CD14-positive monocyte (primary cell): ENCODE measurements at regions not wholly inside any gene's neighbourhood (a gene's known extent, or its start where the extent isn't known, plus 50 kb on each side); places are given as distances from the start of the nearest gene placed in this dataset. TPM values are rescaled to one million over a fixed set of nuclear protein-coding genes. Genes with fewer than 3 reads are reported as not detected.

Experiments
- DNase-seq, 3 donors: peaks; one replicate each; pipeline ENCODE4 v3.0.0-alpha.2; 2011 to 2022
- H2AFZ ChIP-seq: 2 replicates; pipeline ENCODE4 v1.6.0; 2012; ENCODE audit warnings: mild to moderate bottlenecking, low read depth, low read length, inconsistent platforms; ENCODE audit not compliant: insufficient read depth, poor library complexity, severe bottlenecking
- H3K27ac ChIP-seq, 2 donors: 1 replicate in 1 of 2; 2 replicates in 1 of 2; pipeline ENCODE4 v1.5.1; 2012 to 2013; ENCODE audit warnings: low read length in 2 of 2, control low read depth in 1 of 2, inconsistent platforms in 1 of 2, low read depth in 1 of 2, mild to moderate bottlenecking in 1 of 2
- H3K27me3 ChIP-seq, 2 donors: one replicate each; pipeline versions ENCODE4 v1.6.0 to v1.6.1; 2011 to 2013; ENCODE audit warnings: low read length in 2 of 2; ENCODE audit not compliant: control insufficient read depth in 2 of 2, insufficient read depth in 2 of 2
- H3K36me3 ChIP-seq, 2 donors: replicated peaks in 1 of 2; 1 replicate in 1 of 2; 2 replicates in 1 of 2; pipeline versions ENCODE4 v1.5.1 to v1.6.1; 2012 to 2013; ENCODE audit warnings: low read length in 2 of 2, control low read depth in 1 of 2, inconsistent platforms in 1 of 2, mild to moderate bottlenecking in 1 of 2; ENCODE audit not compliant: insufficient read depth in 2 of 2, control insufficient read depth in 1 of 2
- H3K4me1 ChIP-seq, 2 donors: 1 replicate in 1 of 2; 2 replicates in 1 of 2; pipeline versions ENCODE4 v1.5.1 to v1.6.1; 2012 to 2013; ENCODE audit warnings: low read length in 2 of 2, control low read depth in 1 of 2, inconsistent platforms in 1 of 2, mild to moderate bottlenecking in 1 of 2, moderate library complexity in 1 of 2; ENCODE audit not compliant: insufficient read depth in 2 of 2, control insufficient read depth in 1 of 2
- H3K4me2 ChIP-seq: replicated peaks from 2 replicates; pipeline ENCODE3; 2012; ENCODE audit warnings: low read length, moderate library complexity, mild to moderate bottlenecking; ENCODE audit not compliant: poor library complexity, severe bottlenecking; ENCODE audit errors: extremely low read depth
- H3K4me3 ChIP-seq, 3 experiments: fragments of 200-600 bp in 1 of 3; sonication (generic) in 1 of 3; replicated peaks in 1 of 3; 1 replicate in 2 of 3; 2 replicates in 1 of 3; pipeline ENCODE4 v1.5.1; 2011 to 2013; ENCODE audit warnings: low read length in 3 of 3, mild to moderate bottlenecking in 3 of 3, control low read depth in 2 of 3, low read depth in 2 of 3, inconsistent platforms in 1 of 3, moderate library complexity in 1 of 3
- H3K79me2 ChIP-seq: 2 replicates; pipeline ENCODE4 v1.6.0; 2012; ENCODE audit warnings: mild to moderate bottlenecking, control low read depth, inconsistent platforms, low read length, moderate library complexity; ENCODE audit not compliant: insufficient read depth
- H3K9ac ChIP-seq: 2 replicates; pipeline ENCODE4 v1.6.0; 2017; ENCODE audit warnings: low read length, mild to moderate bottlenecking; ENCODE audit not compliant: insufficient read depth, poor library complexity, severe bottlenecking
- H3K9me3 ChIP-seq, 2 donors: replicated peaks in 1 of 2; 1 replicate in 1 of 2; 2 replicates in 1 of 2; pipeline versions ENCODE4 v1.5.1 to v1.6.1; 2012 to 2013; ENCODE audit warnings: low read length in 2 of 2, control low read depth in 1 of 2; ENCODE audit not compliant: control insufficient read depth in 1 of 2, insufficient read depth in 1 of 2
- H4K20me1 ChIP-seq: 2 replicates; pipeline ENCODE4 v1.6.0; 2012; ENCODE audit warnings: mild to moderate bottlenecking, low read length, control low read depth, moderate library complexity; ENCODE audit not compliant: insufficient read depth
- H3K27ac Mint-ChIP-seq, 7 donors: one replicate each; pipeline ENCODE4 v1.8.0; 2020; ENCODE audit warnings: mild to moderate bottlenecking in 7 of 7, mixed read lengths in 7 of 7, moderate library complexity in 6 of 7, inconsistent platforms in 2 of 7
- H3K27me3 Mint-ChIP-seq, 3 donors: one replicate each; pipeline ENCODE4 v1.8.0; 2021 to 2022; ENCODE audit warnings: low read depth in 3 of 3, mild to moderate bottlenecking in 3 of 3, mixed read lengths in 3 of 3, moderate library complexity in 3 of 3, inconsistent platforms in 1 of 3
- H3K36me3 Mint-ChIP-seq, 2 donors: one replicate each; pipeline ENCODE4 v1.8.0; 2020; ENCODE audit warnings: mixed read lengths in 2 of 2, inconsistent platforms in 1 of 2, mild to moderate bottlenecking in 1 of 2
- H3K4me1 Mint-ChIP-seq: one replicate; pipeline ENCODE4 v1.8.0; 2020; ENCODE audit warnings: mild to moderate bottlenecking, mixed read lengths
- H3K4me3 Mint-ChIP-seq, 2 donors: one replicate each; pipeline ENCODE4 v1.8.0; 2020; ENCODE audit warnings: mild to moderate bottlenecking in 2 of 2, mixed read lengths in 2 of 2, moderate library complexity in 1 of 2
- H3K9me3 Mint-ChIP-seq, 7 donors: one replicate each; pipeline ENCODE4 v1.8.0; 2020 to 2022; ENCODE audit warnings: mixed read lengths in 7 of 7, mild to moderate bottlenecking in 6 of 7, moderate library complexity in 6 of 7, inconsistent platforms in 2 of 7
- WGBS: methylation state at CpG from one replicate; pipeline ENCODE4 v1.1.5; 2013; ENCODE audit warnings: missing lambda C conversion rate; ENCODE audit not compliant: insufficient coverage; 5-methylcytosine and 5-hydroxymethylcytosine counted together
- intact Hi-C, 2 donors: fragments of 100-400 bp; cut with micrococcal nuclease; formaldehyde crosslinking; loops; one replicate each; pipeline versions ENCODE4 v1.15.0 to v1.15.1; 2023
- small RNA-seq: library from RNA; depleted of rRNA; stranded (forward); fragments of <200 nt; gene quantifications from one replicate; pipeline ENCODE3, GENCODE V24; 2012; ENCODE audit warnings: low read depth; ENCODE audit not compliant: insufficient read length
- TF ChIP-seq, protein P1 (sequence below): fragments of 200-600 bp; IDR thresholded peaks from one replicate; pipeline ENCODE4 v1.8.0; 2022; ENCODE audit warnings: antibody characterized with exemption, mild to moderate bottlenecking

DNA sequence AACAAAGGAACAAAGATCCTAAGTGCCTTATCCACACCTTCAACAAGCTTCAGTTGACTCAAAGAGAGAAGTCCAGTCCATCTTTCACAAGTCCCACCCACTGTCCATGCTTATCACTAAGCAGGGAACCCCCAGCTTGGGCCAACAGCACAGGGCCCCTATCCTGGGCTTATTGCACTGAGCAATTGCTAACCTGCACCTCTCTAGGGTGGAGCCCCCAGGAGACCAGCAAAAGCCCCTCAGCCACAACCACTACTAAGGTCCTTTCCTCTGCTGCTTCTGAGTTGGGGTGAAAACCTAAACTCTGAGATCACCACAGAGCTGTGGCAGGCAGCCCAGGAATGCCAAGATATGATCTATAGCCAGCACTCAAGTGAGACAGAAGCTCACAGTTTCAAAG lies 96.7 kb upstream of the PBDC1 start:
- TF ChIP-seq, protein P1, sequence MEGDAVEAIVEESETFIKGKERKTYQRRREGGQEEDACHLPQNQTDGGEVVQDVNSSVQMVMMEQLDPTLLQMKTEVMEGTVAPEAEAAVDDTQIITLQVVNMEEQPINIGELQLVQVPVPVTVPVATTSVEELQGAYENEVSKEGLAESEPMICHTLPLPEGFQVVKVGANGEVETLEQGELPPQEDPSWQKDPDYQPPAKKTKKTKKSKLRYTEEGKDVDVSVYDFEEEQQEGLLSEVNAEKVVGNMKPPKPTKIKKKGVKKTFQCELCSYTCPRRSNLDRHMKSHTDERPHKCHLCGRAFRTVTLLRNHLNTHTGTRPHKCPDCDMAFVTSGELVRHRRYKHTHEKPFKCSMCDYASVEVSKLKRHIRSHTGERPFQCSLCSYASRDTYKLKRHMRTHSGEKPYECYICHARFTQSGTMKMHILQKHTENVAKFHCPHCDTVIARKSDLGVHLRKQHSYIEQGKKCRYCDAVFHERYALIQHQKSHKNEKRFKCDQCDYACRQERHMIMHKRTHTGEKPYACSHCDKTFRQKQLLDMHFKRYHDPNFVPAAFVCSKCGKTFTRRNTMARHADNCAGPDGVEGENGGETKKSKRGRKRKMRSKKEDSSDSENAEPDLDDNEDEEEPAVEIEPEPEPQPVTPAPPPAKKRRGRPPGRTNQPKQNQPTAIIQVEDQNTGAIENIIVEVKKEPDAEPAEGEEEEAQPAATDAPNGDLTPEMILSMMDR: no peak
- Mint-ChIP-seq H3K27me3 (peaks cover 1 to 6% (median 2%) of the 10 kb centered on the region in 3 donors), H3K4me3 (no peak overlapping the region), H3K36me3 (no peaks in the 10 kb centered on the region), H3K9me3 (peaks cover 0 to 7% (median 4%) of the 10 kb centered on the region in 7 donors), H3K4me1 (no peaks in the 10 kb centered on the region), H3K27ac (no peak overlapping the region)
- no peaks in the 10 kb centered on the region for H4K20me1 ChIP-seq
- H3K79me2 ChIP-seq: no peaks in the 10 kb centered on the region
- H3K27ac ChIP-seq: no peak overlapping the region
- H3K27me3 ChIP-seq: no peaks in the 10 kb centered on the region
- no peak overlapping the region for H3K4me3 ChIP-seq
- peaks cover 0 to 3% of the 10 kb centered on the region in 2 donors for H3K9me3 ChIP-seq
- no peaks in the 10 kb centered on the region for H3K4me1 ChIP-seq
- DNase-seq: no peak
- intact Hi-C loops: no loop called here
- no peak overlapping the region for H3K4me2 ChIP-seq
- no peak overlapping the region for H3K9ac ChIP-seq
- H2AFZ ChIP-seq: no peak overlapping the region
- H3K36me3 ChIP-seq: no peaks in the 10 kb centered on the region

DNA sequence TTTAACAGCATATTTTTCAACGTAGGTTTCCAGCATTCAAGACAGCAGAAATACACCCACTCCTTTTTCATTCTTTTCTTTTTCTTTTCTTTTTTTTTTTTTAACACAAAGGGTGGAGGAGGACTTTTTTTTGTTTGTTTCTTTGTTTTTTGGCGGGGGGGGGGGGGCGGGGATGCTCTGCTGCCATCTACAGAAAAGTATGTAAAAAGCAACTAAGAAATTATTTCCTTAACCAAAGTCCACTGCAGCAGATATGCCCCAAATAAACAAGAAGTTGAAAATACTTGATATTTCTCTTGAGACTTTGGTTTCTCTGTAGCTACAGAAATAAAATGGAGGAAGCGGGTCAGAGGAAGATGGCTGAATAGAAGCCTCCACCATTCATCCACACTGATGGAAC lies 63.2 kb upstream of the PBDC1 start:
- TF ChIP-seq, protein P1: no peak
- no peak for DNase-seq
- intact Hi-C loops: no loop called here
- Histone ChIP-seq H3K36me3 (no peaks in the 10 kb centered on the region), H2AFZ (no peak overlapping the region), H3K4me2 (no peak overlapping the region), H3K79me2 (no peaks in the 10 kb centered on the region), H3K9me3 (no peaks in the 10 kb centered on the region), H4K20me1 (no peaks in the 10 kb centered on the region), H3K4me3 (no peak overlapping the region), H3K4me1 (no peaks in the 10 kb centered on the region), H3K27me3 (peaks cover 0 to 3% of the 10 kb centered on the region in 2 donors), H3K9ac (no peak overlapping the region), H3K27ac (no peak overlapping the region)
- Mint-ChIP-seq H3K27me3 (peaks cover 0 to 11% (median 2%) of the 10 kb centered on the region in 3 donors), H3K27ac (no peak overlapping the region), H3K4me3 (no peak overlapping the region), H3K9me3 (peaks cover 0 to 4% (median 2%) of the 10 kb centered on the region in 7 donors), H3K4me1 (no peaks in the 10 kb centered on the region), H3K36me3 (no peaks in the 10 kb centered on the region)
- no CpG with 5 or more reads among the region's 4 CpGs for WGBS

Small RNA genes lying in the stretch of these regions (small RNA-seq; reads per million reads assigned to genes)
- not detected for gene AL451105.1
